Thyroid gland (tissue), 4 donors: ENCODE measurements at regions not wholly inside any gene's neighbourhood (a gene's known extent, or its start where the extent isn't known, plus 50 kb on each side); places are given as distances from the start of the nearest gene placed in this dataset.

Experiments used
- CTCF ChIP-seq, 6 experiments: fragments of 200-600 bp in 3 of 6; fragments of 450-650 bp in 3 of 6; sonication (generic) in 3 of 6; IDR thresholded peaks; one replicate each; pipeline ENCODE4 v1.5.1; 2016 to 2019; ENCODE audit warnings: antibody characterized with exemption in 6 of 6, mild to moderate bottlenecking in 2 of 6, inconsistent platforms in 1 of 6, moderate library complexity in 1 of 6
- POLR2A ChIP-seq, 2 donors: fragments of 450-650 bp; IDR thresholded peaks; one replicate each; pipeline ENCODE4 v1.6.1; 2017; ENCODE audit warnings: antibody characterized with exemption in 2 of 2, mild to moderate bottlenecking in 2 of 2, moderate library complexity in 1 of 2

GRCh38 chr7:28358423-28358868 is 53.9 kb upstream of the CREB5 start:
- TF ChIP-seq POLR2A (IDR thresholded peaks at IDR 0.05) (no peak), CTCF (IDR thresholded peaks at IDR 0.05) (no peak)
